ENCODE measurements at regions not wholly inside any gene's neighbourhood (a gene's known extent, or its start where the extent isn't known, plus 50 kb on each side); places are given as distances from the start of the nearest gene placed in this dataset.

GRCh38 chr7:132072873-132073272 is 503.4 kb downstream of the PLXNA4 start:
- no peak for DNase-seq (ENCODE audit: low spot score)
- no peak overlapping the region for H3K4me3 Mint-ChIP-seq
- H3K4me1 Mint-ChIP-seq (ENCODE audit: low read depth) = no peaks in the 10 kb centered on the region
- H3K27me3 Mint-ChIP-seq (ENCODE audit: low read depth) = peaks cover 5% of the 10 kb centered on the region
- no peak overlapping the region for H3K27ac Mint-ChIP-seq
- no peaks in the 10 kb centered on the region for H3K9me3 Mint-ChIP-seq
- H3K36me3 Mint-ChIP-seq (ENCODE audit: low read depth) = no peaks in the 10 kb centered on the region

- DNase-seq (ENCODE audit: low spot score) = no peak
- Mint-ChIP-seq H3K4me3 (no peak overlapping the region), H3K27me3 (ENCODE audit: low read depth) (peaks cover 5% of the 10 kb centered on the region), H3K36me3 (ENCODE audit: low read depth) (no peaks in the 10 kb centered on the region), H3K4me1 (ENCODE audit: low read depth) (no peaks in the 10 kb centered on the region), H3K9me3 (no peaks in the 10 kb centered on the region), H3K27ac (no peak overlapping the region)
These were observed 504.1 kb downstream of the PLXNA4 start for GRCh38 chr7:132072165-132072564.

- Mint-ChIP-seq H3K4me3 (no peak overlapping the region), H3K4me1 (ENCODE audit: low read depth) (no peaks in the 10 kb centered on the region), H3K36me3 (ENCODE audit: low read depth) (no peaks in the 10 kb centered on the region), H3K27me3 (ENCODE audit: low read depth) (no peaks in the 10 kb centered on the region), H3K27ac (no peak overlapping the region), H3K9me3 (no peaks in the 10 kb centered on the region)
- no peak for DNase-seq (ENCODE audit: low spot score)
These were observed 507.0 kb downstream of the PLXNA4 start for GRCh38 chr7:132069306-132069705.

GRCh38 chr7:132066761-132067171 is 509.5 kb downstream of the PLXNA4 start:
- Mint-ChIP-seq H3K27ac (no peak overlapping the region), H3K4me3 (no peak overlapping the region), H3K9me3 (no peaks in the 10 kb centered on the region), H3K27me3 (ENCODE audit: low read depth) (peaks cover 2% of the 10 kb centered on the region), H3K4me1 (ENCODE audit: low read depth) (no peaks in the 10 kb centered on the region), H3K36me3 (ENCODE audit: low read depth) (no peaks in the 10 kb centered on the region)
- no peak for DNase-seq (ENCODE audit: low spot score)

GRCh38 chr7:132065989-132066603 is 509.7 kb upstream of the PODXL start:
- no peak overlapping the region for H3K27ac Mint-ChIP-seq
- H3K27me3 Mint-ChIP-seq (ENCODE audit: low read depth) = peaks cover 2% of the 10 kb centered on the region
- no peaks in the 10 kb centered on the region for H3K4me1 Mint-ChIP-seq (ENCODE audit: low read depth)
- no peaks in the 10 kb centered on the region for H3K36me3 Mint-ChIP-seq (ENCODE audit: low read depth)
- H3K9me3 Mint-ChIP-seq = no peaks in the 10 kb centered on the region
- no peak for DNase-seq (ENCODE audit: low spot score)
- no peak overlapping the region for H3K4me3 Mint-ChIP-seq

- H3K9me3 Mint-ChIP-seq = no peaks in the 10 kb centered on the region
- H3K4me1 Mint-ChIP-seq (ENCODE audit: low read depth) = no peaks in the 10 kb centered on the region
- no peaks in the 10 kb centered on the region for H3K36me3 Mint-ChIP-seq (ENCODE audit: low read depth)
- no peak for DNase-seq (ENCODE audit: low spot score)
- peaks cover 2% of the 10 kb centered on the region for H3K27me3 Mint-ChIP-seq (ENCODE audit: low read depth)
- no peak overlapping the region for H3K4me3 Mint-ChIP-seq
- H3K27ac Mint-ChIP-seq = no peak overlapping the region
These were observed 509.0 kb upstream of the PODXL start for GRCh38 chr7:132065193-132065988.

- Mint-ChIP-seq H3K4me1 (ENCODE audit: low read depth) (no peaks in the 10 kb centered on the region), H3K27ac (no peak overlapping the region), H3K27me3 (ENCODE audit: low read depth) (peaks cover 2% of the 10 kb centered on the region), H3K36me3 (ENCODE audit: low read depth) (no peaks in the 10 kb centered on the region), H3K9me3 (no peaks in the 10 kb centered on the region), H3K4me3 (no peak overlapping the region)
- DNase-seq (ENCODE audit: low spot score) = no peak
These were observed 507.4 kb upstream of the PODXL start for GRCh38 chr7:132063800-132064199.

- H3K36me3 Mint-ChIP-seq (ENCODE audit: low read depth) = no peaks in the 10 kb centered on the region
- H3K27ac Mint-ChIP-seq = no peak overlapping the region
- H3K27me3 Mint-ChIP-seq (ENCODE audit: low read depth) = peaks cover 2% of the 10 kb centered on the region
- DNase-seq (ENCODE audit: low spot score) = no peak
- no peaks in the 10 kb centered on the region for H3K4me1 Mint-ChIP-seq (ENCODE audit: low read depth)
- no peaks in the 10 kb centered on the region for H3K9me3 Mint-ChIP-seq
- H3K4me3 Mint-ChIP-seq = no peak overlapping the region
These were observed 505.5 kb upstream of the PODXL start for GRCh38 chr7:132061937-132062336.

GRCh38 chr7:132059141-132059540 is 502.7 kb upstream of the PODXL start:
- Mint-ChIP-seq H3K27ac (no peak overlapping the region), H3K9me3 (no peaks in the 10 kb centered on the region), H3K4me1 (ENCODE audit: low read depth) (no peaks in the 10 kb centered on the region), H3K36me3 (ENCODE audit: low read depth) (no peaks in the 10 kb centered on the region), H3K27me3 (ENCODE audit: low read depth) (peaks cover 2% of the 10 kb centered on the region), H3K4me3 (no peak overlapping the region)
- no peak for DNase-seq (ENCODE audit: low spot score)

GRCh38 chr7:132055336-132056120 is 499.1 kb upstream of the PODXL start:
- DNase-seq (ENCODE audit: low spot score) = no peak
- Mint-ChIP-seq H3K4me1 (ENCODE audit: low read depth) (no peaks in the 10 kb centered on the region), H3K27ac (no peak overlapping the region), H3K9me3 (no peaks in the 10 kb centered on the region), H3K27me3 (ENCODE audit: low read depth) (no peaks in the 10 kb centered on the region), H3K36me3 (ENCODE audit: low read depth) (no peaks in the 10 kb centered on the region), H3K4me3 (no peak overlapping the region)

GRCh38 chr7:132053871-132054270 is 497.4 kb upstream of the PODXL start:
- Mint-ChIP-seq H3K9me3 (no peaks in the 10 kb centered on the region), H3K36me3 (ENCODE audit: low read depth) (no peaks in the 10 kb centered on the region), H3K4me3 (no peak overlapping the region), H3K27ac (no peak overlapping the region), H3K4me1 (ENCODE audit: low read depth) (no peaks in the 10 kb centered on the region), H3K27me3 (ENCODE audit: low read depth) (no peaks in the 10 kb centered on the region)
- no peak for DNase-seq (ENCODE audit: low spot score)

GRCh38 chr7:132051311-132051710 is 494.9 kb upstream of the PODXL start:
- no peak overlapping the region for H3K27ac Mint-ChIP-seq
- no peak overlapping the region for H3K4me3 Mint-ChIP-seq
- no peaks in the 10 kb centered on the region for H3K27me3 Mint-ChIP-seq (ENCODE audit: low read depth)
- no peaks in the 10 kb centered on the region for H3K4me1 Mint-ChIP-seq (ENCODE audit: low read depth)
- H3K36me3 Mint-ChIP-seq (ENCODE audit: low read depth) = no peaks in the 10 kb centered on the region
- no peak for DNase-seq (ENCODE audit: low spot score)
- no peaks in the 10 kb centered on the region for H3K9me3 Mint-ChIP-seq

- H3K9me3 Mint-ChIP-seq = no peaks in the 10 kb centered on the region
- H3K36me3 Mint-ChIP-seq (ENCODE audit: low read depth) = no peaks in the 10 kb centered on the region
- no peak overlapping the region for H3K27ac Mint-ChIP-seq
- H3K4me1 Mint-ChIP-seq (ENCODE audit: low read depth) = no peaks in the 10 kb centered on the region
- no peak for DNase-seq (ENCODE audit: low spot score)
- no peaks in the 10 kb centered on the region for H3K27me3 Mint-ChIP-seq (ENCODE audit: low read depth)
- no peak overlapping the region for H3K4me3 Mint-ChIP-seq
These were observed 493.3 kb upstream of the PODXL start for GRCh38 chr7:132049462-132050304.
